ENCODE measurements at regions not wholly inside any gene's neighbourhood (a gene's known extent, or its start where the extent isn't known, plus 50 kb on each side); places are given as distances from the start of the nearest gene placed in this dataset.

GRCh38 chr12:24561882-24562770, 386.8 kb downstream of the BCAT1 start:
- intact Hi-C loops (cut with micrococcal nuclease), result loop anchor here (2.0 to 5.0 kb wide), 2 partner anchors 215 to 277 kb away; no protein-coding TSS in a partner anchor

GRCh38 chr12:24561411-24561871, 387.5 kb downstream of the BCAT1 start:
- intact Hi-C loops (cut with micrococcal nuclease), result loop anchor here (5.0 kb wide), 1 partner anchor 216 kb away; no protein-coding TSS in a partner anchor

GRCh38 chr12:24560831-24561271, 388.1 kb downstream of the BCAT1 start:
- intact Hi-C loops (cut with micrococcal nuclease), result loop anchor here (5.0 kb wide), 1 partner anchor 216 kb away; no protein-coding TSS in a partner anchor

- intact Hi-C loops (cut with micrococcal nuclease), result loop anchor here (5.0 kb wide), 1 partner anchor 217 kb away; no protein-coding TSS in a partner anchor
These were observed 388.6 kb downstream of the BCAT1 start for GRCh38 chr12:24560192-24560775.

GRCh38 chr12:24557738-24558137, 391.2 kb downstream of the BCAT1 start:
- intact Hi-C loops (cut with micrococcal nuclease), result no loop called here

GRCh38 chr12:24555730-24556129, 393.2 kb downstream of the BCAT1 start:
- intact Hi-C loops (cut with micrococcal nuclease), result no loop called here

GRCh38 chr12:24554612-24555295, 394.1 kb downstream of the BCAT1 start:
- intact Hi-C loops (cut with micrococcal nuclease), result no loop called here

- intact Hi-C loops (cut with micrococcal nuclease), result no loop called here
These were observed 395.6 kb downstream of the BCAT1 start for GRCh38 chr12:24553259-24553658.

- intact Hi-C loops (cut with micrococcal nuclease), result no loop called here
These were observed 397.6 kb downstream of the BCAT1 start for GRCh38 chr12:24551163-24551786.

- intact Hi-C loops (cut with micrococcal nuclease), result no loop called here
These were observed 398.3 kb downstream of the BCAT1 start for GRCh38 chr12:24550609-24551008.

GRCh38 chr12:24546661-24547060, 402.2 kb downstream of the BCAT1 start:
- intact Hi-C loops (cut with micrococcal nuclease), result no loop called here

GRCh38 chr12:24546084-24546483, 402.8 kb downstream of the BCAT1 start:
- intact Hi-C loops (cut with micrococcal nuclease), result no loop called here

- intact Hi-C loops (cut with micrococcal nuclease), result no loop called here
These were observed 404.5 kb downstream of the BCAT1 start for GRCh38 chr12:24544368-24544767.

- intact Hi-C loops (cut with micrococcal nuclease), result no loop called here
These were observed 407.6 kb downstream of the BCAT1 start for GRCh38 chr12:24541193-24541871.

GRCh38 chr12:24539646-24540045, 409.3 kb downstream of the BCAT1 start:
- intact Hi-C loops (cut with micrococcal nuclease), result no loop called here

- intact Hi-C loops (cut with micrococcal nuclease), result no loop called here
These were observed 411.6 kb downstream of the BCAT1 start for GRCh38 chr12:24537083-24537860.

GRCh38 chr12:24535334-24536069, 413.4 kb downstream of the BCAT1 start:
- intact Hi-C loops (cut with micrococcal nuclease), result no loop called here

GRCh38 chr12:24534622-24535021, 414.3 kb downstream of the BCAT1 start:
- intact Hi-C loops (cut with micrococcal nuclease), result no loop called here

- intact Hi-C loops (cut with micrococcal nuclease), result no loop called here
These were observed 415.1 kb downstream of the BCAT1 start for GRCh38 chr12:24533716-24534352.
